Left ventricle myocardium superior (tissue), 1 donor: ENCODE measurements at regions not wholly inside any gene's neighbourhood (a gene's known extent, or its start where the extent isn't known, plus 50 kb on each side); places are given as distances from the start of the nearest gene placed in this dataset.
A peak's percentile ranks its signal among the peaks of the same experiment; 100 is the strongest.

ENCODE experiments used
- ATAC-seq: fragments of 200-7000 bp; cut with Tn5 transposase; one replicate; pipeline ENCODE4 v1.9.1; 2020; ENCODE audit warnings: mild to moderate bottlenecking, moderate library complexity
- DNase-seq: peaks from one replicate; pipeline ENCODE4 v3.0.0-alpha.2; 2020
- intact Hi-C: fragments of 100-400 bp; cut with micrococcal nuclease; formaldehyde crosslinking; loops from one replicate; pipeline ENCODE4 v1.11.0; 2022
- donor health status: DM: no; HTN: yes; CAD: no; lungs with severe emphysema.

DNA sequence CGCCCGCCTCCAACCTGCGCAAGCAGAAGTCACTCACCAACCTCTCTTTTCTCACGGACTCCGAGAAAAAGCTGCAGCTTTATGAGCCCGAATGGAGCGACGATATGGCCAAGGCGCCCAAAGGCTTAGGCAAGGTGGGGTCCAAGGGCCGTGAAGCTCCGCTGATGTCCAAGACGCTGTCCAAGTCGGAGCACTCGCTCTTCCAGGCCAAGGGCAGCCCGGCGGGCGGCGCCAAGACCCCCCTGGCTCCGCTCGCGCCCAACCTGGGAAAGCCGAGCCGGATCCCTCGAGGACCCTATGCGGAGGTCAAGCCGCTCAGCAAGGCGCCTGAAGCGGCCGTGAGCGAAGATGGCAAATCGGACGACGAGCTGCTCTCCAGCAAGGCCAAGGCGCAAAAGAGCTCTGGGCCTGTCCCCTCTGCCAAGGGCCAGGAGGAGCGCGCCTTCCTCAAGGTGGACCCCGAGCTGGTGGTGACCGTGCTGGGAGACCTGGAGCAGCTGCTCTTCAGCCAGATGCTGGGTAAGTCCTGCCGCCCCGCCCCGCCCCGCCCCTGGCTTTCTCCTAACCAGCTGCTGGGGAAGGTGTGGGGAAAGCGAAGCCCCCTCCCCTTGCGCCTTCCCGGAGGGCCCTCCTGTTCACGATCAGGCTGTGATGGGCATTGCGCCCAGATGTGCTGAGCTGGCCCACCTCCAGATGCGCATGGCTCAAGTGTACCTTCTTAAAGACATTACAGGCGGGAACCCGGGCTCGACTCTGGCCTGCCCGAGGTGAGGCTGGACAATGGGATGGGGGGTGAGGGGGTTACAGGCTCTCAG lies 110.2 kb downstream of the NAV1 start:
- intact Hi-C loops: no loop called here
- DNase-seq (peak; percentile 51), ATAC-seq (peak; percentile 8)

DNA sequence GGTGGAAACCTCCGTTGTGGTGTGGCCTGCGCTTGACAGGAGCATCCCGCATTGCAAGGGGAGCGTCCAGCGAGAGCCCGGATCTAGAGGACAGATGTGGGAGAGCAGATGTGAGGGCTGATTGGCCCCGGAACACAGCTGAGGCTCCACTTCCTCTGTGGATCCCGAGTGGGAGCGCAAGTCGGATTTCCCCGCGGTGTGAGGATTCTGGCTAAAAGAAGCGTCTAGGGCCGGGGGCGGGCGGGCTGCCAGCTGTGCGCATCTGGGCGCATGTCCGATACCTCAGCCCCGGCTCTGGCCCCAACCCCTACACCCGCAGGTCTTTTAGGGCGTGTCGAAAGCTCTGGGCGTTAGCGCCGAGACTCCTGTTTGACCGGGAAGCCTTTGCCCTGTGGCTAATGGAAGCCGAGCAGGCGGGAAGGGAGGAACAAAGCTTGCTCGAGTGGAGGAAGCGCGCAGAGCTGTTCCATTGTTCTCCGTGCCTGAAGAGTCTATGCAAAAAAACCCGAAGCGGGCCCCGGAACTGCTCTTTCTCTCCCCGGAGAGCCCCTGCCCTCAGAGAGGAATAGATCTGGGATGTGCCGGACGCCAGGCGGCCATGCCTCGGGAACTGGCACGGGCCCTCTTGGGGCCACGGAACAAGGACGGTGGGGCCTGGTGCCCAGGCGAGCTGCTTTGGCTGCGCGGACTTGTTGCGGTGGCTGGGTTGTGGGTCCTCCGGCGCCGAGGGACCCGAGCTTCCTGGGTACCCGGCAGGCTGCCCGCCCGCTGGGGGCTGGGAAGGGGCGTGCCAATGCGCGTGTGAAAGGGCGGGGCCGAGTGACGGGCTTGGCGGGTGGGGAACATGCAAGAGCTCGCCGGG lies 111.1 kb downstream of the NAV1 start:
- DNase-seq: peak; percentile 91
- intact Hi-C loops: no loop called here
- peak; percentile 68 for ATAC-seq

DNA sequence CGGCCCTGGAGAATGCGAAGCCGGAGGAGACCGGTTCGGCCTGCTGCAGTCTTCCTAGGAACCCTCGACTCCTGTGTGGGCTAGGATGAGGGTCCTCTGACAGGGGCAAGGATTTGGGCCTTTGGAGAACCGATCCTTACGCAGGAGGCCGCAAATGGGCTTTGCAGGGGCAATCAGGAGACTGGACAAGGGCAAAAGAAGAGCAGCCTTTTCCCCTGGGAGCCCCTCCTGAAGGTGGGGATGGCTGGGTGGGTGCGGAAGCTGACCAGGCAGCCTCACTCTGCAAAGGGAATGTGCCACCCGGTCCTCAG lies 111.7 kb downstream of the NAV1 start:
- no peak for DNase-seq
- no peak for ATAC-seq
- intact Hi-C loops: no loop called here

DNA sequence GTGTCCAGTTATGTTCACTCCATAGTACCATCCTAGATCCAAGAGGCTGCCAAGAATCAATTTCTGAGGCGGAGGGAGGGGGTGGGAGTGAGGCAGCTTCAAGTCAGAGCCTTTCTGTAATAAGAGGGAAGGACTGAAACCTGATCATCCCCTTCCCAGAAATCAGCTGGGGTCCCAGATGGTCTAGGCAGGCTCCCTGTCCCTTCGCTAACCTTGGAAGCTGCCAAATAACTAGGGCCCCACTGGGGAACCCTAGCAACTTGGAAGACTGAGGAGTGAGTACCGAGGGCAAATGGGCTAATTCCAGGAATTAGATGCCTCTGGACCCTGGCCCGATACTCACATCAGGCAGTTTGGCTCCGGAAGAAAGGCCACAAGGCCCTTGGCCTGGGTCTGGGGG lies 113.3 kb downstream of the NAV1 start:
- DNase-seq (no peak), ATAC-seq (no peak)
- intact Hi-C loops: no loop called here

DNA sequence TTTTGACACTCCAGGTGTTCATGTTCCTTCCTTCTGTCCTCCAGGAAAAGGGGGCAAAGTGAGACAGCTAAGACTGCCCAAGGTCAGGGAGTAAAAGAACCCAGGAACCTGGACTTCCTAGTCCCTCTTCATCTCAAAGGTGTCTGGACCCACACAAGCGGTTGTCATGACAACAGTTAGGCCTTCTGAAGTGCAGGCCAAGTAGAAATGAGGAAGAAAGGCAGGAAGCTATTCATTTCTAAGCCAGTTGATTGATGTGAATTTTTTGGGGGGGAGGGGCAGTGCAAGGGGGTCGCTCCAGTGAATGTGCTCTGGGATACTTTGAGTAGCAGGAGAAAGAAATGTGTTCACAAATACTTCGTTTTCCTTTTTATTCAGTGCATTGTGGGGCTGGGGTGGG lies 114.3 kb downstream of the NAV1 start:
- ATAC-seq (no peak), DNase-seq (no peak)
- intact Hi-C loops: no loop called here

DNA sequence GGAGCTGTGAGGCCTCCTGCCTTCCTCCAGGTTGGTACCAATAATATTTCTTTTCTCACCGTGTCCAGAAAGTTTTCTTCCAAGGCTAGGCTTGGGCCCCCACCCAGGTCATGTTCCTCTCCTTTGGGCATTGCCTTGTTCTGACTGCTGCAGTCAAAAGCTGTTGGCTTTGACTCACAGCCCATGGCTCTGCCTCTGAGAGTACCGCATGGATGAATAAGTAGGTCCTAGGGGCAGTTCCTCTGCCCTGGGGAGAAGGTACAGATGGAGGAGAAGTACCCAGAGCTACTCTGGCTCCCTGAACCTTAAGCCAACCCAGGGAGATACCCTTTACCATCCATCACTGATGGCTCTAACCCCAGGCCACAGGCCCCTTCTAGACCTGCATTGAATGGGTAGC lies 115.0 kb downstream of the NAV1 start:
- ATAC-seq: no peak
- intact Hi-C loops: no loop called here

DNA sequence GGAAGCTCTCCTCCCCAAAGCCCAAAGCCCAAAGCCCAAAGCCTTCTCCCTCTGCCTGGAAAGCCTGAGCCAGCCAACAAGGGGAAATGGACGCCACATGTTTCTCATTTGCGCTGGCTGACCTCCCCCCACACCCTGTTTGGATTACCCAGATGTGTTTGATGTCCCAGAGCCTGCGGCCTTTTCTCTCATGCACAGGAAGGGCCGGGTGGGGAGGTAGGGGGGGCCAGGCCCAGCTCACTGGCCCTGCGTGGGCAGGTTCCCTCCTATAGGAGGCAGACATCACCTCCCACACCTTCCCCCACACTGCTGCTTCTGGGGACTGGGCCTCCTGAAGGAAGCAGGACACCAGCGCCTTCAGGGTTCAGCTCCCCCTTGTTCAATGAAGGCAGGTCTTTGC lies 116.3 kb downstream of the NAV1 start:
- intact Hi-C loops: no loop called here
- DNase-seq: peak; percentile 54
- peak; percentile 44 for ATAC-seq

More for the DNA sequence above, 115.0 kb downstream of the NAV1 start:
- DNase-seq: no peak

DNA sequence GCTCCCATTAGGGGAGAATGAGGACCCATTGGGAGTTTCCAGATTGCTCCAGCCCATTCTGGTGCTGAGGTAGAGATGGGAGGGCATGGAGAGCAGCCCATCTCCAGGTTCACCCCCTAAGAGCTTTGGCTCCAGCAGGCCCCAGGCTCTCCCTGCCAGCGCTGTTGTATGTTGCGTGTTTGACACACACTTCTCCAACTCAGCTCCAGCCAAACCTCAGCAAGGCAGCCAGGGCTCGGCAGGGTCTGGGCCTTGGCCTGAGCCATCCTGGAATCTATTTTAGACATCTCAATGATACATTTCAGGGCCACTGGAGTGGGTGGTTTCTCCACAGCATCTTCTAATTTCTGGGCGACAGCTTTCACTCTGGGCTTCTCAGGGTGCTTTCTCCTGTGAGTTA lies 117.0 kb downstream of the NAV1 start:
- ATAC-seq: peak; percentile 64
- peak; percentile 58 for DNase-seq
- intact Hi-C loops: no loop called here

DNA sequence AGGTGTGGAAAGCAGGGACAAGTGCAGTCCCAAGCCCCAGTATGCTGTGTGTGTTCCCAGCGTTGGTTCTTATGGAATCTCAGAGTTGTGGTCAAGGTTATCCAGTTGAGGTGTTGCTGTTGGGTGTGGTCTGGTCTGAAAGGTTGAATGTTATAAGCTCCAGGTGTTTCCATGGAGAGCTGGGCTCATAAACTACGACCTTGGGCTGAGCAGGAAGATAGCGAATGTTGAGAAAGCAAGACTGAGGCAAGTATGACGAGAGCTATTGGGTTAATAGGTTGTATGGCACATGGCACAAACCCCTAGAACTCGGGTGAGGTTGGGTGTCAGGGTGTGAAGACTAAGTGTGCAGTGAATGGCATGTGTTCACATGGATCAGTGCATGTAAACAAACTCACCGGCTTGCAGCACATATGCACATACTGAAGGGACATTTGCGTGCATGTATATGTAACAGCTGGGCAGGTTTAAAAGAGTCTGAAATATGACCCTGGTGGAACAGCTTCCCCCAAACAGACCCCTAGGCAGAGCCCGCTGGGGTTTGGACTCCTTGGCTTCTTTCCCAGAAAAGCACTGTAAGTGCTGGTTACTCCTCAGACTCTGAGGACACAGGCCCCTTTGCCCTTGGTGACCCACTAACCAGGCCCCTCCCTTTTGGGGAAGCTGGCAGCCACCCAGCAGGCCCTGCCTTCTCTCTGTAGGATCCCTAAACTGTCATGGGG lies 117.5 kb downstream of the NAV1 start:
- intact Hi-C loops: no loop called here
- peak; percentile 67 for DNase-seq

DNA sequence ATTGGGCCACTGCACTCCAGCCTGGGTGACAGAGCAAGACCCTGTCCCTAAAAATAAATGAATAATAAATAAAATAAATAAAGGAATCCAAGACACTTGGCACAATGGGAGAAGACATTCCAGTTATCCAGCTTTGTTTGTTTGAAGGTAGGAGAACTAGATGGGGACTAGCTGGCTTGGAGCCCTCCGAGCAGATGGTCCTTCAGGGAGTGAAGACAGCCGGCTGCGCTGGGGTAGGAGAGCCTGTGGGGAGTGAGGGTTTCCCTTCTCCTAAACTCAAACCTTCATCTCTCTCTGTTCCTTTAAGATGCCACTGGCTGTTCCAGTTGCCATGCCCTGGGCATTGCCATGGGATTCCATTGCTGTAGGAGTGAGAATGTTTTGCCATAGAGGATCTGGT lies 120.6 kb downstream of the NAV1 start:
- intact Hi-C loops: no loop called here
- no peak for DNase-seq
- ATAC-seq: no peak

More for the DNA sequence above, 117.5 kb downstream of the NAV1 start:
- peak; percentile 21 for ATAC-seq

DNA sequence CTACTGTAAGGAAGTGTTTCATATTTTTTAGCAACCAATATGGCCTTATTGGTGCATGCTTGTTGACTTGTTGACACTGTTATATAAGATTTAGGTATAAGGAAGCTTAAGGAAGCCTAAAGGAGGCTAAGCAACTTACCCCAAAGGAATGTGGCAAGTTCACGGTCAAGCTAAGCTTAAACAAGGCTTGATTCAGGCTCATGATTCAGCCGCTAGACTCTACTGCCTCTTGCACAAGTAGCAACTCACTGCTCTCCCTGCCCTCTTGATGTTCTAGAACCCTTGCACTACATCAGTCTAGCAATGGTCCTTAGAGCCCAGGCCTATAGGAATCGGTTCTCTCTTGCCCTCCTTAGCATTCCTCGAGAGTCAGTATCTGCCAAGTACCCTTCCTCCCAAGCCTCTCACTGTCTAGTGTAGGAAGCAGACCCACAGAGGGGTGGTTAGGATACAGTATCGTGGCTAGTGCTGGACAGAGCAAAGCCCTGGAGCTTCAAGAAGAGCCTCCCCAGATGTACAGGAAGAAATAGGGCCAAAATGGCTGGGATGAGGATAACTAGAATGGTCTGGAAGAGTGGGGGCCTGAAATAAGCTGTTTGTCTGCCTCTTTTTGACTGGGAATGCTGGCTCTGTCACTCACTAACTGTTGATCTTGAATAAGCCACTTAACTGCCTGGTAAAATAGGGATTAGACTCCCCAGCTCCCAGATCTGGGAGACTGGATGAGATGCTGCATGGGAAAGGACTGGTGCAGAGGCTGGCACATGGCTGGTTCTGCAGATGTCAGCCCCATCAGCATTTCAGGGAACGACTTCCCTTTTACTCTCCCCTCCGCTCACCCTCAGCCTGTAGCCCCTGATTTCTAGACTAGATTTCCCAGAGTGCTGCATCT lies 122.2 kb downstream of the NAV1 start:
- intact Hi-C loops: no loop called here
- no peak for DNase-seq
- ATAC-seq: no peak

DNA sequence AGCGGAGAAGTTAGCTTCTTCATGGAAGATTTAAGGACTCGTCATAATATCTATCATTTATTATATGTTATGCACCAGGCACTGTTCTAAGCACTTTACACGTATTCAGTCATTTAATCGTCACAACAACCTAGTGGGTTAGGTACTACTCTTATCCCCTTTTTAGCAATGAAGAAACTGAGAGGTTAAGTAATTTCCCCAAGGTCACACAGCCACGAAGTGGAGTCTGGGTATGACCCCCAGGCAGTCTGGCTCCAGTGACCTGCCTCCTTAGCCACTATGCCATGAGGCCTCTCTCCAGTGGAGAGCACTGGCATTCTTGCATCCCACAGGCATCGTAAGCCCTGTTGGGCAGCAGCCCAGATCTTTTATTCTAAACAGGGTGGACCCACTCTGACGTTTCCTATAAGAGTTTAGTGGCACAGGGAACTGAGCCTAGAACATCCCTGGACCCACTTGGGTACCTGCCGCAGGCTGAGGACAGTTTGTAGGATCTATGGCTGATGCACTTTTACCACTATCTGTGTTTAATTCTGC lies 123.0 kb downstream of the NAV1 start:
- ATAC-seq (no peak), DNase-seq (no peak)
- intact Hi-C loops: no loop called here

DNA sequence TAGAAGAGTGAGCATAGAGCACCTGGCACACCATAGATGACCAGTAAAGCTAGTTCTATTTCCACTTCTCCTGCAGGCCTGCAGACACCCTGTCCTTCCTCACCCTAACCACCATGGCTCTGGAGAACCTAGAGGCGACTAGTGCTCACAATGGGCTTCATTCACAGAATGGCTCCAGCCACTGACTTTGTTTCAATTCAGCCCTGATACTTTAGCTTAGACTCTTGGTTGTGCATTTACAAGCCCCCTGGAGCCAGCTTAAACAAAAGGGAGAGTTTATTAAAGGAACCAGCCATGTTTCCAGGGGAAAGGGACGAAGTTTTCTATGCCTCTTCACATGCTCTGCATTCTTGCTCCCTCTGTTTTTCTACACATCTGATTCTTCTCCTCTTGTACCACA lies 123.7 kb downstream of the NAV1 start:
- DNase-seq (no peak), ATAC-seq (no peak)
- intact Hi-C loops: no loop called here

DNA sequence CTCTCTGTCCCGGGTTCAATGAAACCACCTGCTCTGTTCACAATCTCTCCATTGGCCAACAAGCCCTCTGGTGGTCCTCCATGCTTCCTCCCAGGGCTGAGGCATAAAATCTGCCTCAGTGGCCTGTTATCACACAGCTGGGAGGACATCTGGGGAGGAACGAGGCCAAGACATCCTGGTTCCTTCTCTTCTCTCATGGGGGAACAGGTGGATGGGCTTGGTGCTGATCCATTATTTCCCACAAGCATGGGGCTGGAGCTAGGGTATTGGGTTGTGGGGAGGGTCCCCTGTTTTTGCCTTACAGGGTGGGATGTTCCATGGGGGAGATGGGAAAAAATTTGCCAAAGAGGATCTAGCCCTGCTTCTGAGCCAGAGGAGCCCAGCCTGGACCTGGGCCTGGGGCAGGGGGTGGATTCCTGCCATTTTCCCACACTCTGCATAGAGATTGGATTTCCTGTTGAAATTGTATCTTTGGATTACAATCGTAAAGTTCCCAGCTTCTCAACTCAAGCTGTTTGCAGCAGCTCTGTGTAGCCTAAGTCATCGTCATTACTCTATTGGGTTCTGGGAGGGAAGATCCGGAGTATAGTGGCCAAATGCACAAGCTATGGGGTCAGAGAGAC lies 124.7 kb downstream of the NAV1 start:
- intact Hi-C loops: no loop called here

DNA sequence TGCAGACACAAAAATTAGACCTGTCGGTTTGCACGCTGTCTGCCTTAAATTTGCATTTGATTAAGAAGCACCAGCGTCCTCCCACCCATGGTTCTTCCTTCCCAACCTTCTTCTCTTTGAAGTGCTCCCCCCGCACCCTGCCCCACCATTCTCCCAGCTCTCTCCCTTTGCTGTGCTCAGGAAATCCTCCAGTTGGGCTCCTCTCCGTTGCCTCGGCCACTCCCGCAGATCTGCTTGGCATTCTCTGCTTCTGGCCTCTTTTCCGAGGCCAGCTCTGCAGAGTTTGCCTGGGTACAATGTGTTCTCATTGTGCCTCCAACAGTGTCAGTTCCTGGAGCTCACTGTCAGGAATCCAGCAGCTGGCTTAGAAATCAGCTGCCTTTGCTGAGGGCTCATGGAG lies 126.1 kb downstream of the NAV1 start:
- no peak for DNase-seq
- no peak for ATAC-seq
- intact Hi-C loops: no loop called here

More for the DNA sequence above, 124.7 kb downstream of the NAV1 start:
- DNase-seq (no peak), ATAC-seq (peak; percentile 24)

DNA sequence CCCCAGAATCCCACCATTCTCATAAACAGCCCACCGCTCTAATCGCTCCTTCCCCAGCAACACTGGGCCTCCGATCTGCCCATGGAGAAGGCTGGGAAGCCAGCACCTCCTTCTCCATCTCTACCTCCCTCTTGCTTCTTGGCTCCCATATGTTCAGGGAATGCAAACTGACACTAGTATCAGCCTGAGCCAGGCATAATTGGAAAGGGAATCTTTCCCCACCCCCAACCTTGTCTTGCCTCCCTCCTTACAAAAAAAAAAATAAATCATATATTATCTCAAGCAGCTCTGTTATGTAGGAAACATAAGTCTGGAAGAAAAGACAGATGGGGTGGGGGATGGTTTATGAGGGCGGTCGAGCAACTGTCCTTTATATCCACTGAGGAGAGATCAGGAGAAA lies 127.2 kb downstream of the NAV1 start:
- ATAC-seq: no peak
- intact Hi-C loops: no loop called here
- no peak for DNase-seq

DNA sequence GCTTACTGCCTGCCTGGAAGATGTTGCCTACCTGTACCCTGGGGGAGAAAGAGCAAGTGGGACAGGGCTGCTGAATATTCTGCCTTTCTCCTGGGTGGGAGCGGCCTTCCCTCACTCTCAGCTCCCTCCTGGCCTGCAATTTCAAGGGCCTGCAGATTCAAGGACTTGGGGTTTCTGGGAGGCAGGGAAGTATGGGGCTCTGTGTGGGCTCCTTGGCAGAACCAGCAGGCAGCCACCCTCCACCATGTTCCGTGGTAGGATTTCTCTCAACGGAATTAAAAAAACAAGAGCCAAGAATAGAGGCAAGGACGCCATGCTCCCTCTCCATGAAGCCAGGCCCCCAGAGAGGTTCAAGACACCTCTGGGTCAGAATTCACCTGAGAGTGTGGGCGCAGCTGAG lies 127.7 kb downstream of the NAV1 start:
- intact Hi-C loops: no loop called here
- ATAC-seq (no peak), DNase-seq (no peak)

DNA sequence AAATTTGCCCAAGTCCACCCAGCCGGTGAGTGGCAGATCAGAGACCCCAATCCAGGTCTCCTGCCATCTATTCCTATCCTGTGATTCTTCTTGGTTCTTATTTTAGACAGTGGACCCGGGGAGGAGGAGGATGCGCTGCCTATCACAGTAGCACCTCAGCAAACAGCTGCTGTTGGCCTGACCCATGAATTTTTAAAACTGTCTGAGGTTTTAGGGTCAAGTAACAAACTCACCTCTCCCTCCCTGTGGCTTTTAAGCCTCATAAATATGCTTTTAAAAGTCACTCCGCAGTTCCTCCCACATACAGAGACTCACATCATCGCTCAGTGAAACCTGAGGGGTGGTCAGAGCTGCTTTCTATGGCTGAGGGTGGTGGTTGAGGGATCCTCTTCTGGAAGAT lies 128.6 kb downstream of the NAV1 start:
- DNase-seq (no peak), ATAC-seq (no peak)
- intact Hi-C loops: no loop called here
